ENCODE measurements at regions not wholly inside any gene's neighbourhood (a gene's known extent, or its start where the extent isn't known, plus 50 kb on each side); places are given as distances from the start of the nearest gene placed in this dataset.

- TF ChIP-seq, protein P1, sequence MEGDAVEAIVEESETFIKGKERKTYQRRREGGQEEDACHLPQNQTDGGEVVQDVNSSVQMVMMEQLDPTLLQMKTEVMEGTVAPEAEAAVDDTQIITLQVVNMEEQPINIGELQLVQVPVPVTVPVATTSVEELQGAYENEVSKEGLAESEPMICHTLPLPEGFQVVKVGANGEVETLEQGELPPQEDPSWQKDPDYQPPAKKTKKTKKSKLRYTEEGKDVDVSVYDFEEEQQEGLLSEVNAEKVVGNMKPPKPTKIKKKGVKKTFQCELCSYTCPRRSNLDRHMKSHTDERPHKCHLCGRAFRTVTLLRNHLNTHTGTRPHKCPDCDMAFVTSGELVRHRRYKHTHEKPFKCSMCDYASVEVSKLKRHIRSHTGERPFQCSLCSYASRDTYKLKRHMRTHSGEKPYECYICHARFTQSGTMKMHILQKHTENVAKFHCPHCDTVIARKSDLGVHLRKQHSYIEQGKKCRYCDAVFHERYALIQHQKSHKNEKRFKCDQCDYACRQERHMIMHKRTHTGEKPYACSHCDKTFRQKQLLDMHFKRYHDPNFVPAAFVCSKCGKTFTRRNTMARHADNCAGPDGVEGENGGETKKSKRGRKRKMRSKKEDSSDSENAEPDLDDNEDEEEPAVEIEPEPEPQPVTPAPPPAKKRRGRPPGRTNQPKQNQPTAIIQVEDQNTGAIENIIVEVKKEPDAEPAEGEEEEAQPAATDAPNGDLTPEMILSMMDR (IDR thresholded peaks at IDR 0.05) = no peak
- TF ChIP-seq POLR2A (IDR thresholded peaks at IDR 0.05) (no peak), POLR2AphosphoS5 (IDR thresholded peaks at IDR 0.05; ENCODE audit: insufficient read depth in 1 of 2, low read depth in 1 of 2) (no peak)
Measured at GRCh38 chr4:163901319-163901718, 406.8 kb downstream of the TMA16 start.

All from vagina (tissue), 2 donors.